GM18870 (cell line): ENCODE measurements at regions not wholly inside any gene's neighbourhood (a gene's known extent, or its start where the extent isn't known, plus 50 kb on each side); places are given as distances from the start of the nearest gene placed in this dataset.
"Not testable (repeated sequence)": the region's sequence is repeated elsewhere in the genome, so short reads cannot be mapped to it uniquely, and the experiment has no call there.

Experiments
- ATAC-seq: cut with Tn5 transposase; IDR thresholded peaks from one replicate; pipeline ENCODE4 v1.9.1; 2021; ENCODE audit warnings: moderate library complexity; ENCODE audit not compliant: unreplicated experiment

GRCh38 chr9:102035929-102036328 lies 297.5 kb upstream of the GRIN3A start:
- ATAC-seq, result peak; percentile 88

GRCh38 chr9:102032614-102033013 lies 294.2 kb upstream of the GRIN3A start:
- ATAC-seq, result no peak

- ATAC-seq, result no peak
Measured at GRCh38 chr9:102000956-102001355, 262.5 kb upstream of the GRIN3A start.

GRCh38 chr9:101999441-101999840 lies 261.0 kb upstream of the GRIN3A start:
- ATAC-seq, result no peak

- no peak for ATAC-seq
Measured at GRCh38 chr9:101995231-101995630, 256.8 kb upstream of the GRIN3A start.

- ATAC-seq, result no peak
Measured at GRCh38 chr9:101993771-101994170, 255.3 kb upstream of the GRIN3A start.

GRCh38 chr9:101991926-101992325 lies 253.5 kb upstream of the GRIN3A start:
- ATAC-seq, result no peak

GRCh38 chr9:101977614-101978210 lies 239.3 kb upstream of the GRIN3A start:
- peak; percentile 80 for ATAC-seq

- ATAC-seq, result no peak
Measured at GRCh38 chr9:101970609-101971008, 232.2 kb upstream of the GRIN3A start.

GRCh38 chr9:101968392-101968791 lies 229.9 kb upstream of the GRIN3A start:
- ATAC-seq, result no peak

GRCh38 chr9:101966691-101967090 lies 228.2 kb upstream of the GRIN3A start:
- no peak for ATAC-seq

GRCh38 chr9:101957705-101958104 lies 219.3 kb upstream of the GRIN3A start:
- ATAC-seq, result no peak

GRCh38 chr9:101951598-101951997 lies 213.2 kb upstream of the GRIN3A start:
- ATAC-seq, result no peak

GRCh38 chr9:101931756-101932155 lies 193.3 kb upstream of the GRIN3A start:
- no peak for ATAC-seq

GRCh38 chr9:101930783-101931182 lies 192.3 kb upstream of the GRIN3A start:
- ATAC-seq, result no peak

- ATAC-seq, result no peak
Measured at GRCh38 chr9:101925498-101925897, 187.1 kb upstream of the GRIN3A start.

GRCh38 chr9:101923451-101923850 lies 185.0 kb upstream of the GRIN3A start:
- ATAC-seq, result no peak

- not testable (repeated sequence) for ATAC-seq
Measured at GRCh38 chr9:101916948-101917347, 178.5 kb upstream of the GRIN3A start.

GRCh38 chr9:101915482-101915881 lies 177.0 kb upstream of the GRIN3A start:
- ATAC-seq, result no peak

GRCh38 chr9:101912698-101913097 lies 174.3 kb upstream of the GRIN3A start:
- no peak for ATAC-seq

- no peak for ATAC-seq
Measured at GRCh38 chr9:101907466-101907865, 169.0 kb upstream of the GRIN3A start.

GRCh38 chr9:101904845-101905244 lies 166.4 kb upstream of the GRIN3A start:
- no peak for ATAC-seq

- ATAC-seq, result no peak
Measured at GRCh38 chr9:101902051-101902450, 163.6 kb upstream of the GRIN3A start.
